Endothelial cell of umbilical vein (primary cell): ENCODE measurements at regions not wholly inside any gene's neighbourhood (a gene's known extent, or its start where the extent isn't known, plus 50 kb on each side); places are given as distances from the start of the nearest gene placed in this dataset.

Experiments used
- BruUV-seq: library from RNA; stranded (reverse); fragments of 400-500 nt; replicated peaks from 2 replicates; lab custom pipeline; 2021; lab: Mats Ljungman, UMichigan
- CTCF ChIA-PET: fragments of 300-600, 350-600 bp; sonication (Branson Sonifier 250); formaldehyde crosslinking; loops from one replicate; lab custom pipeline; 2021; ENCODE audit warnings: antibody characterized with exemption, inconsistent platforms; lab: Charles Lee
- POLR2A ChIA-PET: fragments of 300-600, 350-600 bp; sonication (Branson Sonifier 250); formaldehyde crosslinking; loops from one replicate; lab custom pipeline; 2021; ENCODE audit warnings: antibody characterized with exemption, inconsistent platforms; lab: Charles Lee
- DNase-seq: peaks from one replicate; pipeline ENCODE4 v3.0.0-alpha.2; 2011; ENCODE audit warnings: low read depth, low spot score
- FAIRE-seq: peaks from 2 replicates; lab custom pipeline; 2011; peaks lifted over from hg19 to GRCh38; lab: Jason Lieb, UNC
- H2AFZ ChIP-seq: 2 replicates; pipeline ENCODE4 v1.6.0; 2012; ENCODE audit warnings: low read depth, low read length, control low read depth, inconsistent platforms
- H3K27ac ChIP-seq: 2 replicates; pipeline ENCODE4 v1.5.1; 2011; ENCODE audit warnings: low read depth, mild to moderate bottlenecking, control low read depth, low read length, moderate library complexity; ENCODE audit not compliant: insufficient read depth
- H3K27me3 ChIP-seq, 2 experiments: 2 replicates each; pipeline versions ENCODE4 v1.6.0 to v1.6.1; 2011; ENCODE audit warnings: low read length in 2 of 2, mixed read lengths in 1 of 2; ENCODE audit not compliant: control insufficient read depth in 2 of 2, insufficient read depth in 2 of 2
- H3K36me3 ChIP-seq, 2 experiments: 2 replicates in 1 of 2; 3 replicates in 1 of 2; pipeline ENCODE4 v1.5.1; 2011; ENCODE audit warnings: low read length in 2 of 2, mild to moderate bottlenecking in 1 of 2, moderate library complexity in 1 of 2; ENCODE audit not compliant: control insufficient read depth in 2 of 2, insufficient read depth in 2 of 2; ENCODE audit errors: extremely low read depth in 1 of 2
- H3K4me1 ChIP-seq: 3 replicates; pipeline ENCODE4 v1.5.1; 2011; ENCODE audit warnings: mild to moderate bottlenecking, low read length; ENCODE audit not compliant: control insufficient read depth, insufficient read depth; ENCODE audit errors: extremely low read depth
- H3K4me2 ChIP-seq: 2 replicates; pipeline ENCODE4 v1.6.1; 2011; ENCODE audit warnings: low read length, control low read depth, mixed read lengths; ENCODE audit not compliant: insufficient read depth
- H3K4me3 ChIP-seq, 3 experiments: fragments of 200-600 bp in 1 of 3; sonication (generic), shearing (Covaris generic) in 1 of 3; replicated peaks in 1 of 3; 2 replicates each; pipeline ENCODE4 v1.5.1; 2011 to 2016; ENCODE audit warnings: control low read depth in 3 of 3, low read length in 3 of 3, mild to moderate bottlenecking in 2 of 3, inconsistent platforms in 1 of 3, low read depth in 1 of 3, moderate library complexity in 1 of 3; ENCODE audit not compliant: insufficient read depth in 1 of 3
- H3K79me2 ChIP-seq: 2 replicates; pipeline ENCODE4 v1.6.0; 2012; ENCODE audit warnings: low read length, inconsistent platforms; ENCODE audit not compliant: control insufficient read depth, insufficient read depth
- H3K9ac ChIP-seq: replicated peaks from 2 replicates; pipeline ENCODE3; 2011; ENCODE audit warnings: low read length, control low read depth; ENCODE audit not compliant: insufficient read depth; ENCODE audit errors: extremely low read depth
- H3K9me1 ChIP-seq: replicated peaks from 3 replicates; pipeline ENCODE4 v1.6.0; 2011; ENCODE audit warnings: mild to moderate bottlenecking, low read length; ENCODE audit not compliant: control insufficient read depth, insufficient read depth; ENCODE audit errors: extremely low read depth
- H3K9me3 ChIP-seq: replicated peaks from 2 replicates; pipeline ENCODE4 v1.5.1; 2012; ENCODE audit warnings: low read length, inconsistent platforms; ENCODE audit not compliant: control insufficient read depth, insufficient read depth
- H4K20me1 ChIP-seq: replicated peaks from 2 replicates; pipeline ENCODE3; 2011; ENCODE audit warnings: mild to moderate bottlenecking, low read length; ENCODE audit not compliant: control insufficient read depth, insufficient read depth; ENCODE audit errors: extremely low read depth
- CTCF ChIP-seq, 2 donors: IDR thresholded peaks; 1 replicate in 1 of 2; 2 replicates in 1 of 2; pipeline ENCODE4 v1.5.1; 2011; ENCODE audit warnings: low read length in 2 of 2, mild to moderate bottlenecking in 2 of 2, moderate library complexity in 2 of 2, control low read depth in 1 of 2, inconsistent platforms in 1 of 2, low read depth in 1 of 2; ENCODE audit not compliant: insufficient read depth in 1 of 2; ENCODE audit errors: extremely low read depth in 1 of 2
- EZH2 ChIP-seq: IDR thresholded peaks from 2 replicates; pipeline ENCODE4 v1.6.1; 2012; ENCODE audit warnings: borderline replicate concordance, low read depth, mild to moderate bottlenecking, moderate library complexity, low read length, inconsistent platforms; ENCODE audit not compliant: severe bottlenecking
- FOS ChIP-seq: IDR thresholded peaks from 2 replicates; pipeline ENCODE4 v1.6.1; 2011; ENCODE audit warnings: mild to moderate bottlenecking, low read length, moderate library complexity, borderline replicate concordance; ENCODE audit not compliant: insufficient read depth
- GATA2 ChIP-seq: IDR thresholded peaks from 2 replicates; pipeline ENCODE4 v1.7.0; 2011; ENCODE audit warnings: low read depth, mild to moderate bottlenecking, moderate library complexity, mixed read lengths, low read length; ENCODE audit not compliant: insufficient read length, insufficient read depth
- JUN ChIP-seq: IDR thresholded peaks from 2 replicates; pipeline ENCODE4 v1.6.1; 2011; ENCODE audit warnings: borderline replicate concordance, low read depth; ENCODE audit not compliant: insufficient read length, insufficient read depth
- MAX ChIP-seq: IDR thresholded peaks from 2 replicates; pipeline ENCODE4 v1.6.1; 2011; ENCODE audit not compliant: insufficient read depth, insufficient read length
- MYC ChIP-seq: IDR thresholded peaks from one replicate; pipeline ENCODE4 v1.6.1; 2011; ENCODE audit warnings: mild to moderate bottlenecking, low read depth, low read length
- POLR2A ChIP-seq: IDR thresholded peaks from 2 replicates; pipeline ENCODE4 v1.6.1; 2012; ENCODE audit warnings: low read depth, mild to moderate bottlenecking, control low read depth, low read length
- POLR2AphosphoS5 ChIP-seq: IDR thresholded peaks from 2 replicates; pipeline ENCODE4 v1.6.1; 2012; ENCODE audit warnings: low read depth, mild to moderate bottlenecking, control low read depth, low read length, moderate library complexity; ENCODE audit not compliant: insufficient read depth
- dilution Hi-C: fragments of 300-500 bp; cut with MboI; formaldehyde crosslinking; loops from one replicate; pipeline ENCODE4 v1.15.0; 2019; ENCODE audit warnings: low sequenced_read_pairs; ENCODE audit not compliant: extremely low pct_ligation_motif_present
- intact Hi-C: fragments of 100-400 bp; cut with micrococcal nuclease; formaldehyde crosslinking; loops from one replicate; pipeline ENCODE4 v1.10.0; 2022

GRCh38 chr15:53225781-53226180 is 435.6 kb upstream of the ONECUT1 start:
- POLR2A ChIA-PET = no interaction called here

More at GRCh38 chr15:53225781-53226180, 435.6 kb upstream of the ONECUT1 start:
- H3K27me3 ChIP-seq = no peaks in the 10 kb centered on the region
- CTCF ChIA-PET = no interaction called here
- no peaks in the 10 kb centered on the region for H3K9me1 ChIP-seq
- no peaks in the 10 kb centered on the region for H3K4me1 ChIP-seq
- H3K4me2 ChIP-seq = no peak overlapping the region
- H3K4me3 ChIP-seq = no peak overlapping the region
- no peaks in the 10 kb centered on the region for H3K79me2 ChIP-seq
- H3K9ac ChIP-seq = no peak overlapping the region
- H3K36me3 ChIP-seq = no peaks in the 10 kb centered on the region
- FAIRE-seq = no peak
- no peak overlapping the region for H2AFZ ChIP-seq
- no peak for TF ChIP-seq MYC
- no peak for TF ChIP-seq FOS
- no peak for TF ChIP-seq MAX
- TF ChIP-seq GATA2 = no peak
- TF ChIP-seq JUN = no peak
- TF ChIP-seq POLR2AphosphoS5 = no peak
- no peak for TF ChIP-seq EZH2
- TF ChIP-seq CTCF (IDR thresholded peaks at IDR 0.05; ENCODE audit: extremely low read depth in 1 of 2, insufficient read depth in 1 of 2, low read depth in 1 of 2, low read length in 2 of 2) = no peak
- no peak for TF ChIP-seq POLR2A
- H3K9me3 ChIP-seq = no peaks in the 10 kb centered on the region
- BruUV-seq = no TSS peak
- H3K27ac ChIP-seq = no peak overlapping the region
- intact Hi-C loops = no loop called here
- dilution Hi-C loops = no loop called here
- no peaks in the 10 kb centered on the region for H4K20me1 ChIP-seq
- no peak for DNase-seq
